Astrocyte (in vitro differentiated cells and primary cell): ENCODE measurements at regions not wholly inside any gene's neighbourhood (a gene's known extent, or its start where the extent isn't known, plus 50 kb on each side); places are given as distances from the start of the nearest gene placed in this dataset.

Experiments used
- DNase-seq: peaks from one replicate; pipeline ENCODE4 v3.0.0-alpha.2; 2010; ENCODE audit warnings: low read depth
- FAIRE-seq: peaks from 2 replicates; lab custom pipeline; 2011; peaks lifted over from hg19 to GRCh38; lab: Jason Lieb, UNC
- H2AFZ ChIP-seq: 2 replicates; pipeline ENCODE4 v1.6.0; 2012; ENCODE audit warnings: low read depth, low read length, inconsistent platforms
- H3K27ac ChIP-seq: 2 replicates; pipeline ENCODE4 v1.5.1; 2011; ENCODE audit warnings: low read depth, low read length, inconsistent platforms
- H3K27me3 ChIP-seq: 2 replicates; pipeline ENCODE4 v1.6.0; 2011; ENCODE audit warnings: low read length, inconsistent platforms; ENCODE audit not compliant: insufficient read depth
- H3K36me3 ChIP-seq: 2 replicates; pipeline ENCODE4 v1.5.1; 2011; ENCODE audit warnings: low read length, inconsistent platforms; ENCODE audit not compliant: insufficient read depth
- H3K4me1 ChIP-seq: 2 replicates; pipeline ENCODE4 v1.5.1; 2011; ENCODE audit warnings: low read length, inconsistent platforms; ENCODE audit not compliant: insufficient read depth
- H3K4me2 ChIP-seq: 2 replicates; pipeline ENCODE4 v1.6.0; 2012; ENCODE audit warnings: low read length, inconsistent platforms
- H3K4me3 ChIP-seq: 2 replicates; pipeline ENCODE4 v1.5.1; 2011; ENCODE audit warnings: low read depth, mild to moderate bottlenecking, low read length, inconsistent platforms; ENCODE audit not compliant: insufficient read depth
- H3K79me2 ChIP-seq: 2 replicates; pipeline ENCODE4 v1.6.0; 2012; ENCODE audit warnings: mild to moderate bottlenecking, low read length, inconsistent platforms; ENCODE audit not compliant: insufficient read depth
- H3K9ac ChIP-seq: 2 replicates; pipeline ENCODE4 v1.6.0; 2012; ENCODE audit warnings: mild to moderate bottlenecking, low read length, inconsistent platforms
- H3K9me3 ChIP-seq: 2 replicates; pipeline ENCODE4 v1.5.1; 2012; ENCODE audit warnings: low read depth, mild to moderate bottlenecking, low read length, inconsistent platforms; ENCODE audit not compliant: insufficient read depth
- H4K20me1 ChIP-seq: 2 replicates; pipeline ENCODE4 v1.6.0; 2012; ENCODE audit warnings: low read length, inconsistent platforms; ENCODE audit not compliant: insufficient read depth
- H3K27ac Mint-ChIP-seq: one replicate; pipeline ENCODE4 v1.8.0; 2021; ENCODE audit warnings: mild to moderate bottlenecking, mixed read lengths; ENCODE audit not compliant: unreplicated experiment
- H3K27me3 Mint-ChIP-seq: one replicate; pipeline ENCODE4 v1.8.0; 2021; ENCODE audit warnings: low read depth, mixed read lengths; ENCODE audit not compliant: unreplicated experiment
- H3K36me3 Mint-ChIP-seq: one replicate; pipeline ENCODE4 v1.8.0; 2021; ENCODE audit warnings: low read depth, mixed read lengths; ENCODE audit not compliant: unreplicated experiment
- H3K4me1 Mint-ChIP-seq: one replicate; pipeline ENCODE4 v1.8.0; 2021; ENCODE audit warnings: low read depth, mixed read lengths; ENCODE audit not compliant: unreplicated experiment
- H3K4me3 Mint-ChIP-seq: one replicate; pipeline ENCODE4 v1.8.0; 2021; ENCODE audit warnings: mild to moderate bottlenecking, moderate library complexity, mixed read lengths; ENCODE audit not compliant: unreplicated experiment
- H3K9me3 Mint-ChIP-seq: one replicate; pipeline ENCODE4 v1.8.0; 2021; ENCODE audit warnings: mild to moderate bottlenecking, mixed read lengths; ENCODE audit not compliant: unreplicated experiment
- CTCF ChIP-seq: IDR thresholded peaks from 2 replicates; pipeline ENCODE4 v1.5.1; 2011; ENCODE audit warnings: low read depth, mild to moderate bottlenecking, inconsistent platforms, low read length, moderate library complexity; ENCODE audit not compliant: insufficient read depth
- EZH2 ChIP-seq: IDR thresholded peaks from 2 replicates; pipeline ENCODE4 v1.6.1; 2012; ENCODE audit warnings: mild to moderate bottlenecking, low read length, inconsistent platforms; ENCODE audit not compliant: insufficient read depth

GRCh38 chr15:87408902-87409301, 847.6 kb downstream of the NTRK3 start:
- no peaks in the 10 kb centered on the region for H3K4me1 ChIP-seq
- H3K27ac Mint-ChIP-seq = no peak overlapping the region
- H3K4me3 ChIP-seq = no peak overlapping the region
- no peak for TF ChIP-seq EZH2
- no peak for TF ChIP-seq CTCF
- H3K4me1 Mint-ChIP-seq = no peaks in the 10 kb centered on the region
- no peak overlapping the region for H3K9ac ChIP-seq
- no peak overlapping the region for H2AFZ ChIP-seq
- DNase-seq (no peak), FAIRE-seq (no peak)
- no peaks in the 10 kb centered on the region for H4K20me1 ChIP-seq
- no peaks in the 10 kb centered on the region for H3K79me2 ChIP-seq
- no peaks in the 10 kb centered on the region for H3K36me3 ChIP-seq
- H3K27me3 ChIP-seq = no peaks in the 10 kb centered on the region
- no peaks in the 10 kb centered on the region for H3K9me3 ChIP-seq
- no peak overlapping the region for H3K4me2 ChIP-seq
- H3K36me3 Mint-ChIP-seq = no peaks in the 10 kb centered on the region
- H3K27ac ChIP-seq = no peak overlapping the region
- peaks cover 5% of the 10 kb centered on the region for H3K27me3 Mint-ChIP-seq
- H3K4me3 Mint-ChIP-seq = no peak overlapping the region
- no peaks in the 10 kb centered on the region for H3K9me3 Mint-ChIP-seq

- FAIRE-seq = no peak
These were observed 852.6 kb downstream of the NTRK3 start for GRCh38 chr15:87403973-87404372.

More at GRCh38 chr15:87403973-87404372, 852.6 kb downstream of the NTRK3 start:
- no peaks in the 10 kb centered on the region for H3K9me3 ChIP-seq
- no peaks in the 10 kb centered on the region for H3K27me3 ChIP-seq
- Mint-ChIP-seq H3K4me1 (no peaks in the 10 kb centered on the region), H3K9me3 (no peaks in the 10 kb centered on the region), H3K27me3 (peaks cover 5% of the 10 kb centered on the region), H3K4me3 (no peak overlapping the region), H3K27ac (no peak overlapping the region), H3K36me3 (no peaks in the 10 kb centered on the region)
- TF ChIP-seq EZH2 = no peak
- TF ChIP-seq CTCF = no peak
- no peaks in the 10 kb centered on the region for H3K36me3 ChIP-seq
- H2AFZ ChIP-seq = no peak overlapping the region
- no peaks in the 10 kb centered on the region for H3K79me2 ChIP-seq
- H3K9ac ChIP-seq = no peak overlapping the region
- H3K4me1 ChIP-seq = no peaks in the 10 kb centered on the region
- no peak for DNase-seq
- no peak overlapping the region for H3K4me3 ChIP-seq
- H3K4me2 ChIP-seq = no peak overlapping the region
- no peaks in the 10 kb centered on the region for H4K20me1 ChIP-seq
- H3K27ac ChIP-seq = no peak overlapping the region
